Kidney (tissue), 13 donors: ENCODE measurements at regions not wholly inside any gene's neighbourhood (a gene's known extent, or its start where the extent isn't known, plus 50 kb on each side); places are given as distances from the start of the nearest gene placed in this dataset.
A peak's percentile ranks its signal among the peaks of the same experiment; 100 is the strongest.

Experiments used
- DNase-seq, 5 donors: peaks; one replicate each; pipeline ENCODE4 v3.0.0-alpha.2; 2013 to 2020
- FAIRE-seq: peaks from 2 replicates; lab custom pipeline; 2012; peaks lifted over from hg19 to GRCh38; lab: Jason Lieb, UNC
- H3K27ac ChIP-seq, 2 donors: one replicate each; pipeline ENCODE4 v1.7.0; 2013; ENCODE audit warnings: low read depth in 2 of 2, low read length in 2 of 2, inconsistent platforms in 1 of 2
- H3K27me3 ChIP-seq: one replicate; pipeline ENCODE4 v1.7.1; 2013; ENCODE audit warnings: low read length, inconsistent platforms; ENCODE audit not compliant: control insufficient read depth, insufficient read depth
- H3K36me3 ChIP-seq, 3 donors: one replicate each; pipeline versions ENCODE4 v1.7.0 to v1.7.1; 2013; ENCODE audit warnings: low read length in 3 of 3, control low read depth in 1 of 3, inconsistent platforms in 1 of 3; ENCODE audit not compliant: insufficient read depth in 3 of 3, control insufficient read depth in 2 of 3
- H3K4me1 ChIP-seq, 3 donors: one replicate each; pipeline versions ENCODE4 v1.7.0 to v1.7.1; 2013; ENCODE audit warnings: low read length in 3 of 3, inconsistent platforms in 1 of 3, low read depth in 1 of 3; ENCODE audit not compliant: control insufficient read depth in 2 of 3, insufficient read depth in 2 of 3
- H3K4me3 ChIP-seq, 3 donors: one replicate each; pipeline versions ENCODE4 v1.7.0 to v1.8.1; 2013; ENCODE audit warnings: low read length in 3 of 3, control low read depth in 1 of 3, inconsistent platforms in 1 of 3
- H3K9ac ChIP-seq, 3 donors: one replicate each; pipeline versions ENCODE4 v1.7.0 to v1.7.1; 2013; ENCODE audit warnings: low read length in 3 of 3, control low read depth in 1 of 3, inconsistent platforms in 1 of 3
- H3K9me3 ChIP-seq, 3 donors: one replicate each; pipeline versions ENCODE4 v1.7.0 to v1.7.1; 2013; ENCODE audit warnings: low read length in 3 of 3, control low read depth in 1 of 3, inconsistent platforms in 1 of 3; ENCODE audit not compliant: control insufficient read depth in 2 of 3, insufficient read depth in 1 of 3
- CTCF ChIP-seq: IDR thresholded peaks from 3 replicates; pipeline ENCODE4 v1.5.1; 2012; ENCODE audit warnings: mild to moderate bottlenecking, moderate library complexity, borderline replicate concordance; ENCODE audit not compliant: insufficient read depth; ENCODE audit errors: extremely low read depth
- intact Hi-C: fragments of 100-400 bp; cut with DNase I; formaldehyde crosslinking; loops from one replicate; pipeline ENCODE4 v1.11.1; 2022
- donor health status: control.
- donor health status: control.
- donor health status: control.
- donor health status: control.
- donor health status: control.
- donor health status: DM: yes; HTN: yes; CAD: no.
- donor health status: Normal renal cell carcinoma (clear cell type).

- intact Hi-C loops: no loop called here
- FAIRE-seq (no peak), DNase-seq (no peak)
- no peaks in the 10 kb centered on the region for H3K27me3 ChIP-seq
- no peak overlapping the region for H3K9ac ChIP-seq
- H3K9me3 ChIP-seq: no peaks in the 10 kb centered on the region
- no peak for TF ChIP-seq CTCF
- H3K4me3 ChIP-seq: no peak overlapping the region
- no peak overlapping the region for H3K27ac ChIP-seq
- H3K4me1 ChIP-seq: peaks cover 0 to 4% (median 0%) of the 10 kb centered on the region in 3 donors
- no peaks in the 10 kb centered on the region for H3K36me3 ChIP-seq
Observed at GRCh38 chr11:19520681-19521080, 192.0 kb upstream of the NAV2 start.

GRCh38 chr11:19519912-19520641 is 192.6 kb upstream of the NAV2 start:
- H3K9me3 ChIP-seq: no peaks in the 10 kb centered on the region
- H3K27ac ChIP-seq: no peak overlapping the region
- no peak overlapping the region for H3K4me3 ChIP-seq
- peaks cover 0 to 4% (median 0%) of the 10 kb centered on the region in 3 donors for H3K4me1 ChIP-seq
- no peak overlapping the region for H3K9ac ChIP-seq
- H3K36me3 ChIP-seq: no peaks in the 10 kb centered on the region
- intact Hi-C loops: no loop called here
- no peaks in the 10 kb centered on the region for H3K27me3 ChIP-seq
- no peak for TF ChIP-seq CTCF
- DNase-seq: peak in 4 of 5 donors; percentile 30 to 85 (median 47)
- no peak for FAIRE-seq

- Histone ChIP-seq H3K4me1 (peaks cover 0 to 4% (median 0%) of the 10 kb centered on the region in 3 donors), H3K27me3 (no peaks in the 10 kb centered on the region), H3K9ac (no peak overlapping the region), H3K9me3 (no peaks in the 10 kb centered on the region), H3K36me3 (no peaks in the 10 kb centered on the region), H3K27ac (no peak overlapping the region), H3K4me3 (no peak overlapping the region)
- intact Hi-C loops: no loop called here
- no peak for TF ChIP-seq CTCF
- FAIRE-seq (no peak), DNase-seq (no peak)
Observed at GRCh38 chr11:19519353-19519752, 193.3 kb upstream of the NAV2 start.
